Stimulated activated CD8-positive, alpha-beta memory T cell treated with anti-CD3 and anti-CD28 coated beads, Interleukin-7, amount 100 ng/mL, for 4 hours (primary cell): ENCODE measurements at regions not wholly inside any gene's neighbourhood (a gene's known extent, or its start where the extent isn't known, plus 50 kb on each side); places are given as distances from the start of the nearest gene placed in this dataset.
"Not testable (repeated sequence)": the region's sequence is repeated elsewhere in the genome, so short reads cannot be mapped to it uniquely, and the experiment has no call there.

Experiments
- DNase-seq, 2 donors: peaks; one replicate each; pipeline ENCODE4 v3.0.0-alpha.2; 2020; ENCODE audit warnings: low read depth in 2 of 2

- no peak for DNase-seq
These were observed 50.2 kb upstream of the FGF3 start for GRCh38 chr11:69869311-69869939.

DNA sequence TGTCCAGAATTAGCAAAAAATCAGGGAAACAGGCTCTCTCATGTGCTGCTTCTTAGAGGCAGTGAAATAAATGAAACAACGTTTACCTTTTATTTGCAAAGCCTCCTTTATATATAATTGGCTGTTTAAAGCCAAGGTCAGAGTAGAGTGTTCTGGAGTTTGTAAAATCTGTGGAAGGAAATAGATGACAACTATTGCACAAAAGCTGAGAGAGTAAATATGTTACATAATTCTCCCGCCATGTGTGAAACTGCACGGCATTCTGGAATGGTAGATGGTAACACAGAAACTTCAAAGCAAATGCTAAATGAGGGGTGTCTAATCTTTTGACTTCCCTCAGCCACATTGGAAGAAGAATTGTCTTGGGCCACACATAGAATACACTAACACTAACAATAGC is 51.5 kb upstream of the FGF3 start:
- no peak for DNase-seq

DNA sequence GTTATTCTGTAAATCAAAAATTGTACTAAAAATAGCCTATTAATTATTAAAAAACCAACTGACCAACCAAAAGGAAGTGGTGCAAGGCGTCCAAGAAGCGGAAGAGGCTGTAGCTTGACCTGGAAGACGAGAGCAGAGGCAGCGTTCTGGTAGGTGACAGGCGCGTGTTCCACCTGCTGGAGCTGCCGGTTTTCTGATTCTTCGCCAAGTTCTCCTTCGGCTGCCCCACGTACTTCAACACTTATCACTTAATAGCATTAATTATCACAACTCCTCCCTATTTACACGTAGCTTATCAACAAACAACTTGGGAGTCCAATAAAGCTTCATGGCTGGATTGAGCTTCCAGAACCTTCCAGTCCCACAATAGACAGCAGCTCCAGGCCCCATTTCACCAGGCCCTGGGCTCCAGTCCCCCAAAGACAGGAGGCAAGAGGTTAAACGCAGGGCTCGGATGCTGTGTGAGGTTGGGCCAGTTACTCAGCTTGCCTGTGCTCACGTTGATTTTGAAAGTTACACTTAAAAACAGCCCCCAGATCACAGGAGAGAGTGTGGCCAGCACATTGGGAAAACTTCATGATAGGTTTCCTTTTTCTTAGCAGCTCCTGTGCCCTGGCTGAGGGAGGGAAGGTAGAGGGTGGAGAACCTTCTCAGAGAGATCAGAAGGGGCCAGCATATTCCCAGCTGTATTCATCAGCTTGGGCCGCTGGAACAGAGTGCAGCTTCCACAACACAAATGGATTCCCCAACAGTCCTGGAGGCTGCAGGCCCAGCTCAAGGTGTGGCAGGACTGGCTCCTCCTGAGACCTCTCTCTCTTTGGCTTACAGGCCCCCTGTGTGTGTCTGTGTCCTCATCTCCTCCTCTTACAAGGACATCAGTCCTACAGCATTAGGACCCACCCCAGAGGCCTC is 54.2 kb upstream of the FGF3 start:
- DNase-seq, result no peak

GRCh38 chr11:69874178-69874983 is 55.2 kb upstream of the FGF3 start:
- DNase-seq, result no peak

DNA sequence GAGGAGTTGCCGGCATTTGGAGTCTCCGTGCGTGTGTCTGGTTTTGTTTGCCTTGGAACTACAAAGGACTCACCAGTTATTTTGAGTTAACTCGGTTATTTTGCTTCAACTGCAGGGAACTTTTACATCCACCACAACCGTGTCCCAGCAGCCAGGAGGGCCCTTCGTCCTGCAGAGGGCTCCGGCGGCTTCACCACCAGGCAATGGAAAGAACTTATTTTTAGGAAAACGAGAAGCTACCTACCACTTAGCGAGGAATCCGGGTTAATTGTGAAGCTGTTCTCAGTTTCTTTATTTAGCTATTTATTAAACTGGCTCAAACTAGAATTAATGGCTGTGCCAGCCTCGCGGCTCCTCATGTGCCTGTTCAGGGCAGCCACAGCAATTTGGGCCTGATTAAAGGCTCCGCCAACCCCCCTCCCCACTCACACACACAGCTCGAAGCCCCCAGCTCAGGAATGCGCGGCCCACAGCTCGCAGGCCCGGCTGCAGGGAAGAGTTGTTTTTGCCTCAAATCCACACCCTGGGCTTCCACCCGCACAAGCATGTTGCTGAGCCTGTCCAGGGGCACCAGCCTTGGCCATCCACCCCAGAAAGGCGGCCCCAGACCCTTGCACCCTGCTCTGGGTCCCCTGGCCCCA is 55.9 kb upstream of the FGF3 start:
- DNase-seq, result no peak

GRCh38 chr11:69876013-69876412 is 56.8 kb upstream of the FGF3 start:
- no peak for DNase-seq

DNA sequence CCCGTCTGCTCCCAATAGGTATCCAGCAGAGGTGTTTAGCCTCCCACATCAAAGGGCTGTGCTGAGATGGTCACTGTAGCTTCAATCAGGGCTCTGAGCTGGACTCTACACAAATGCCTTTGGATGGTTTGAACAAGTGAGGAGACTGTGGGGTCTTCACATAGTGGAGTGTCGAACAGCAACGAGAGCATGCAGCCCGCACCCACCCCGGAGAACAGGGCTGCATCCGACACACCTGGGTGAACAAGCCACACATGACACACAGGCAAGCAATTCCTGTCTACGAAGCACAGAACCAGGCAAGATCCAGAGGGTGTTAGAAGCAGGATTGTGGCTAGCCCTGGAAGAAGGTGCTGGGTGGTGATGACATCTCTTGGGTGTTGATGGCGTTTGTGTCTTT is 58.0 kb upstream of the FGF3 start:
- DNase-seq, result no peak

DNA sequence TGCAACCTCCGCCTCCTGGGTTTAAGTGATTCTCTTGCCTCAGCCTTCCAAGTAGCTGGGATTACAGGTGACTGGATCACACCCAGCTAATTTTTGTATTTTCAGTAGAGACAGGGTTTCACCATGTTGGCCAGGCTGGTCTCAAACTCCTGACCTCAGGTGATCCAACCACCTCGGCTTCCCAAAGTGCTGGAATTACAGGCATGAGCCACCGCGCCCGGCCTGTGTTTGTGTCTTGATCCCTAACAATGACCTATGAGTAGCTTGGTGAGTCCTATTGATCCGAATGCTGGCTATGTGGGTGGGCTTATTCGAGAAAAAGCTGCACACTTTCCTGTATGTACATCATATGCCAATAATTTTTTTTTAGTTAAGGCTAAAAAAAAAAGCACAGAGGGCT is 58.5 kb upstream of the FGF3 start:
- not testable (repeated sequence) for DNase-seq

GRCh38 chr11:69878144-69878883 is 59.1 kb upstream of the FGF3 start:
- no peak for DNase-seq

- DNase-seq, result no peak
These were observed 59.9 kb upstream of the FGF3 start for GRCh38 chr11:69878927-69879728.

DNA sequence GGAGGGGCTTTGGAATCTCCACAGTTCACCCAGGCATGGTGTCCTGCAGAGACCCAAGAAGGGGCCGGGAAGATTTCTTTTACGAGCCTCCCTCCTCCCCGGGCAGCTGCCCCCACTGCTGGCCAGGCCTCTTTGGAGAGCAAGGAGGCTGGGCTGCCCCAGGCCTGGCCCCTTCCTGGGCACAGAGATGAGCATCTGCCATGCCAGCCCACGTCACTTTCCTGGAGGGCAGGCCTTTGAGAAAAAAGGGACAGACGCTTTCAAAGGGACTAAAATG is 60.5 kb upstream of the FGF3 start:
- DNase-seq, result no peak

DNA sequence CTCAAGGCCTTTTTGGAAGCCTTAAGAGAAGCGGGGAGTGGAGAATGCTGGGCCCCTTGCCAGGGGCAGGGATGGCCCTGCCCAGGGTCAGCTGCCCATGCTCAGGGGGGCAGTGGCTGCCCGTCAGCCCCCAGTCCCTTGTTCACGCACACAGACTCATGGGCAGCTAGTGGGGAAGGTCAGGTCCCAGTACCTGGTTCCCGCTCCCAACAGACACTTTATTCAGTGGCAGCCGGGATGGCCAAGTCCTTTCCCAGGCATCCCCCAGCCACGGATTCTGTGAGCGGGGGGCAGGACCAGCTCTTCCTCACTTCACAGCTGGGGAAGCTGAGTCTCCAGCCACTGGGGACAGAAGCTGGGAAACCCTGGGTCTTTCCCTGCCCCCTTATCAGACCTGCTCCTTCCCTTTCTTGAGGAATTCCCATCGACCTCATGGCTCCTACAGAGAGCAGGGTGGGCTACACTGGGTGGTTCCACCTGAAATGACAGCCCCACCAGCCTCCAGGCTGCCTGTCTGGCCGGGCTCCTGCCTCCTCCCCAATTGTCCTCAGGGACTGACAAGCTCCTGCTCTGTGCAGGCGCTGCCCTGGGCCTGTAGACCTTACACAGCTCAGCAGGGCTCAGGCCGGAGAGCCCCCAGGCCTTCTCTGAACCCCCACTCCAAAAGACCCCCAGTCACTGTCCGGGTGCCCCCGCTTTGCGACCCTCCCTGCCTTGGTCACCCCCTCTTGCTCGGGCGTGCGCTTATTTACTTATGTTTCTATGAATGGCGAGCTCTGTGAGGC is 61.0 kb upstream of the FGF3 start:
- no peak for DNase-seq

DNA sequence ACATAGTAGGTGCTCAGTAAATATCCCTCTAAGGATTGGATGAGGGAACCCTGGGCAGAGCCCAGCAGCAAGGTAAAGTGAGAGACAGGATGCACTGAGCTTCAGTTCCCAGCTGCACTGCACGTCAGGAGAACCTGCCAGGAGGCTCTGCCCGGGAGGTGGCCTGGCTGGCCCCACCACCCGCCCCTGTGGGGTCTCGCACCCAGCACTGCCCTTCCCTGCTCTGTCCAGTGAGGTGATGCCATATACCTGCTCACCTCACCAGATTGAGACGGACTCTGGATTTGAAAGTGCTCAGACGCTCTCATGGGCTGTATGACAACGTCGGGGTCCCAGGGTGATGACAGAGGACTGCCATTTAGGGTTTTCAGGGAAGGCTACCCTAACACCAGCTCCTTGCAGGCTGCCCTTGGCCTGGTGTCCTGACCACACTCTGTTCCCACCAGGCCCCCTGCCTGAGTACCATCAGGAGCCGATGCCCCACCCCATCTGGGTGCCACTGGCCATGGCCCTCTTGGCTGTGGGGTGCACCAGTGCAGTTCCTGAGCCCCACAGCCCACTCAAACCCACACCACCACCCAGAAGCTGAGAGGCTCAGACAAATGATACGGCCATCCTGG is 61.7 kb upstream of the FGF3 start:
- DNase-seq, result no peak

- no peak for DNase-seq
These were observed 62.5 kb upstream of the FGF3 start for GRCh38 chr11:69881467-69882269.

DNA sequence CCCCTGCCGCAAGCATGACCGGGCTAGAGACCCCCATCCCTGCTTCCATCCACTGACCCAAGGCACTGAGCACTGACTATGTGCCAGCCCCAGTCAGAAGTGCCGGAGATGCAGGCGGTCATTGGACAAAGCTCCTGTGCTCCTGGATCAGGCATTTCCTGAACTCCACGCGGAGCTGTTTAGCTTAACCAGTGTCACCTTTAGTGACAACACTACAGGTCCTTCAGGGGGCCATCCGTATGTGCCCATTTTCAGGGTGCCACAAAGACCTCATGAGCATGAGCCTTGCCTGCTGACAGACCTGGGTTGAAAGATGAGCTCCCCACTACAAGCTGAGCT is 63.0 kb upstream of the FGF3 start:
- no peak for DNase-seq

DNA sequence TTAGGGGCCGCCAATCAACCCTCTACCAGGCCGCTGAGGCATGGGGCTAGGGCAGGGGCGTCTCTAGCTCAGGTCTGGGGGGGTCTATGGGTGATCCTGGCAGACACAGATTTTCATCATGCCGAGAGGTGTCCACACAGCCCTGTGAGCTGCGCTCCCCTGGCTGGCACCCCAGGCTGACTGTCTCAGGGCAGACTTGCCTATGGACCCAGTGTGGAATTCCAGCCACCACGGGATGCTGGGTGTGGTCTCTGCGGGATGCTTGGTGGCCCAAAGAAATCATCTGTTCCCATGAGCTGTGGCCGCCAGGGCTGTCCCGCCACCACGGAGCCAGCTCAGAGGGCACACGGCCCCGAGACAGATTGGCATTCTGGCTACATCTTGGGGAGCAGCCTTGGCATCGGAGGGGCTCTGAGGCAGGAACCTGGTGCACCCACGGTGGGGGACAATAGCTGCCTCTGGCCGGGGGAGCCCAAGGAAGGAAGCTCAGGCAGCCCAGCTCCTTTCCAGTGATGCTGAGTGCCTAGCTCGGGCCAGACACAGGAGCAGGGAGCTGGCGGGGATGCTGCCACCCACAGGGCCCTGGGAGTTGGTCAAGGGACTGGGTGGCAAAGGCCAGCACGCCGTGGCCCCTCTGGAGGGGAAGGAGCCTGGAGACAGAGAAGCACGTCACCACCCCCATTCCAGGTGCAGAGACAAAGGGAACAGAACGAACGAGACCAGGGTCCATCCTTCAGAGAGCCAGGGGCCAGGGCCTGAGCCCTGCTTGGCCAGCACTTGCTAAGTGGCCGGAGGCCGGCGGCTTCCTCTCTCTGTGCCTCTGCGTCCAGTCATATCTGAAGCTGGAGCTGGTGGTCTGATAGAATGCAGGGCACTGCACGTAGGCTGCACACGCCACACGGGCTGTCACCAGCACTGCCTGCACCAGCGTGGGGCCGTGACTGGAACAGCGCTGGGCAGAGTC is 64.4 kb upstream of the FGF3 start:
- DNase-seq, result no peak

- DNase-seq, result no peak
These were observed 65.1 kb upstream of the FGF3 start for GRCh38 chr11:69884286-69884685.

- no peak for DNase-seq
These were observed 65.5 kb upstream of the FGF3 start for GRCh38 chr11:69884751-69885150.
